22Rv1 (cell line): ENCODE measurements at regions not wholly inside any gene's neighbourhood (a gene's known extent, or its start where the extent isn't known, plus 50 kb on each side); places are given as distances from the start of the nearest gene placed in this dataset.

Experiments used
- ZFX ChIP-seq: fragments of 450-650 bp; IDR thresholded peaks from 2 replicates; pipeline ENCODE4 v1.6.1; 2017; ENCODE audit warnings: antibody characterized with exemption, borderline replicate concordance
- TF ChIP-seq, protein P1 (sequence below): fragments of 450-650 bp; IDR thresholded peaks from 2 replicates; pipeline ENCODE4 v1.5.1; 2017; ENCODE audit warnings: mild to moderate bottlenecking

DNA sequence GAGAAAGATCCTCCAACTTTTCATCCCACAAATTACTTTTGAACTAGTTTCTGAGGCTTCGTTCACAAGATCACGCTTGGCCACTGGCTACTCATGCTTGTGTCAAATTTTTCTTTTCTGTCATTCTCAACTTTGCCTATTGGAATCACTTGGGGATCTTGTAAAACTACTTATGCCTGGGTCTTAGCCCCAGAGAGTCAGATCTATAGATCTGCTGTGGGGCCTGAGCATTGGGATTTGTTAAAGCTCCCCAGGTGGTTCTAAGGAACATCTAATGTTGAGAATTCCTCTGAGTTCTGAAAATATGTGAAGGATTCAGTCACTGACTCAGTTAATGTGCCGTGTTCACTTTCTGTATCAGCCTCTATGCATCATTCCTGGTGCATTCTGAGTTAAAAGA is 71.7 kb upstream of the VGLL3 start:
- TF ChIP-seq, protein P1, sequence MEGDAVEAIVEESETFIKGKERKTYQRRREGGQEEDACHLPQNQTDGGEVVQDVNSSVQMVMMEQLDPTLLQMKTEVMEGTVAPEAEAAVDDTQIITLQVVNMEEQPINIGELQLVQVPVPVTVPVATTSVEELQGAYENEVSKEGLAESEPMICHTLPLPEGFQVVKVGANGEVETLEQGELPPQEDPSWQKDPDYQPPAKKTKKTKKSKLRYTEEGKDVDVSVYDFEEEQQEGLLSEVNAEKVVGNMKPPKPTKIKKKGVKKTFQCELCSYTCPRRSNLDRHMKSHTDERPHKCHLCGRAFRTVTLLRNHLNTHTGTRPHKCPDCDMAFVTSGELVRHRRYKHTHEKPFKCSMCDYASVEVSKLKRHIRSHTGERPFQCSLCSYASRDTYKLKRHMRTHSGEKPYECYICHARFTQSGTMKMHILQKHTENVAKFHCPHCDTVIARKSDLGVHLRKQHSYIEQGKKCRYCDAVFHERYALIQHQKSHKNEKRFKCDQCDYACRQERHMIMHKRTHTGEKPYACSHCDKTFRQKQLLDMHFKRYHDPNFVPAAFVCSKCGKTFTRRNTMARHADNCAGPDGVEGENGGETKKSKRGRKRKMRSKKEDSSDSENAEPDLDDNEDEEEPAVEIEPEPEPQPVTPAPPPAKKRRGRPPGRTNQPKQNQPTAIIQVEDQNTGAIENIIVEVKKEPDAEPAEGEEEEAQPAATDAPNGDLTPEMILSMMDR: no peak
- no peak for TF ChIP-seq ZFX
